ENCODE measurements at regions not wholly inside any gene's neighbourhood (a gene's known extent, or its start where the extent isn't known, plus 50 kb on each side); places are given as distances from the start of the nearest gene placed in this dataset.

- no peak for TF ChIP-seq CTCF (conservative IDR thresholded peaks at IDR 0.05)
- TF ChIP-seq ZFX (IDR thresholded peaks at IDR 0.05), result no peak
- no peak overlapping the region for H3K27ac ChIP-seq
These were observed 384.2 kb downstream of the EFNA5 start for GRCh38 chr5:107286447-107287098.

- H3K27ac ChIP-seq, result no peak overlapping the region
- TF ChIP-seq ZFX (IDR thresholded peaks at IDR 0.05) (no peak), CTCF (conservative IDR thresholded peaks at IDR 0.05) (no peak)
These were observed 385.0 kb downstream of the EFNA5 start for GRCh38 chr5:107285772-107286171.

- TF ChIP-seq CTCF (conservative IDR thresholded peaks at IDR 0.05) (no peak), ZFX (IDR thresholded peaks at IDR 0.05) (no peak)
- H3K27ac ChIP-seq, result no peak overlapping the region
These were observed 385.8 kb downstream of the EFNA5 start for GRCh38 chr5:107284822-107285525.

- TF ChIP-seq ZFX (IDR thresholded peaks at IDR 0.05) (no peak), CTCF (conservative IDR thresholded peaks at IDR 0.05) (no peak)
- H3K27ac ChIP-seq, result no peak overlapping the region
These were observed 388.7 kb downstream of the EFNA5 start for GRCh38 chr5:107282061-107282460.

GRCh38 chr5:107278774-107279173 is 392.0 kb downstream of the EFNA5 start:
- no peak overlapping the region for H3K27ac ChIP-seq
- TF ChIP-seq CTCF (conservative IDR thresholded peaks at IDR 0.05) (no peak), ZFX (IDR thresholded peaks at IDR 0.05) (no peak)

- H3K27ac ChIP-seq, result no peak overlapping the region
- TF ChIP-seq CTCF (conservative IDR thresholded peaks at IDR 0.05), result no peak
These were observed 393.1 kb downstream of the EFNA5 start for GRCh38 chr5:107277485-107278125.

GRCh38 chr5:107275333-107275732 is 395.4 kb downstream of the EFNA5 start:
- TF ChIP-seq ZFX (IDR thresholded peaks at IDR 0.05) (no peak), CTCF (conservative IDR thresholded peaks at IDR 0.05) (no peak)
- H3K27ac ChIP-seq, result no peak overlapping the region
